K562 (cell line): ENCODE measurements at regions not wholly inside any gene's neighbourhood (a gene's known extent, or its start where the extent isn't known, plus 50 kb on each side); places are given as distances from the start of the nearest gene placed in this dataset.

ENCODE experiments used
- ETV6 ChIP-seq, 3 experiments: fragments of 150-350 bp in 1 of 3; sonication (generic) in 1 of 3; formaldehyde crosslinking in 1 of 3; IDR thresholded peaks; 2 replicates each; pipeline versions ENCODE4 v1.6.1 to v1.8.0; 2014 to 2022; ENCODE audit warnings: borderline replicate concordance in 2 of 3, low read depth in 2 of 3, antibody characterized with exemption in 1 of 3, low read length in 1 of 3, mild to moderate bottlenecking in 1 of 3, missing genetic modification reagents in 1 of 3
- MEIS2 ChIP-seq: fragments of 450-650 bp; IDR thresholded peaks from 2 replicates; pipeline ENCODE4 v1.6.1; 2014; ENCODE audit warnings: mild to moderate bottlenecking; ENCODE audit not compliant: partially characterized antibody
- NKRF ChIP-seq: fragments of 450-650 bp; IDR thresholded peaks from 2 replicates; pipeline ENCODE4 v1.6.1; 2016; ENCODE audit warnings: borderline replicate concordance
- NRF1 ChIP-seq, 2 experiments: fragments of 450-650 bp; IDR thresholded peaks in 1 of 2; conservative IDR thresholded peaks in 1 of 2; 2 replicates each; pipeline ENCODE4 v1.6.1; 2014; ENCODE audit warnings: mild to moderate bottlenecking in 2 of 2
- RFX1 ChIP-seq: fragments of 450-650 bp; IDR thresholded peaks from 2 replicates; pipeline ENCODE4 v1.6.1; 2016; ENCODE audit warnings: mild to moderate bottlenecking, moderate library complexity
- SMAD3 ChIP-seq: fragments of 450-650 bp; formaldehyde crosslinking; conservative IDR thresholded peaks from 2 replicates; pipeline ENCODE4 v1.4.0; 2020; ENCODE audit warnings: mild to moderate bottlenecking
- TCF7L2 ChIP-seq: fragments of 150-350 bp; IDR thresholded peaks from 2 replicates; pipeline ENCODE4 v1.6.1; 2016; ENCODE audit warnings: low read depth, mild to moderate bottlenecking, low read length, moderate library complexity
- ZEB2 ChIP-seq: fragments of 450-650 bp; IDR thresholded peaks from 2 replicates; pipeline ENCODE4 v1.6.1; 2016
- ZFP36 ChIP-seq: fragments of 150-350 bp; IDR thresholded peaks from 2 replicates; pipeline ENCODE4 v1.6.1; 2018; ENCODE audit warnings: low read length, low read depth; ENCODE audit not compliant: partially characterized antibody

GRCh38 chr15:77836121-77836692 lies 203.5 kb upstream of the LINGO1 start (continued):
- TF ChIP-seq ETV6 (IDR thresholded peaks at IDR 0.05; ENCODE audit: borderline replicate concordance in 1 of 2, low read depth in 2 of 2, low read length in 1 of 2) (no peak), ETV6 (CRISPR knock-in tag; IDR thresholded peaks at IDR 0.05; ENCODE audit: borderline replicate concordance) (no peak), RFX1 (peak; percentile 41), NRF1 (conservative IDR thresholded peaks at IDR 0.05 in 1 of 2, IDR thresholded peaks at IDR 0.05 in 1 of 2) (no peak), ZEB2 (no peak), SMAD3 (CRISPR knock-in tag) (no peak), ZFP36 (peak; percentile 69), NKRF (no peak), TCF7L2 (no peak), MEIS2 (no peak)
